Panc1 (cell line): ENCODE measurements at regions not wholly inside any gene's neighbourhood (a gene's known extent, or its start where the extent isn't known, plus 50 kb on each side); places are given as distances from the start of the nearest gene placed in this dataset.

ENCODE experiments used
- ATAC-seq: fragments of 200-7000 bp; cut with Tn5 transposase; 2 replicates; pipeline ENCODE4 v1.9.1; 2020; ENCODE audit warnings: mild to moderate bottlenecking, moderate library complexity
- BruUV-seq: library from RNA; stranded (reverse); fragments of 400-500 nt; replicated peaks from 2 replicates; lab custom pipeline; 2021; lab: Mats Ljungman, UMichigan
- CTCF ChIA-PET: fragments of 300-600 bp; sonication (Branson Sonifier 250); formaldehyde crosslinking; loops from one replicate; lab custom pipeline; 2022; ENCODE audit warnings: antibody characterized with exemption; lab: Charles Lee
- POLR2A ChIA-PET: fragments of 300-600 bp; sonication (Branson Sonifier 250); formaldehyde crosslinking; loops from one replicate; lab custom pipeline; 2022; ENCODE audit warnings: antibody characterized with exemption; lab: Charles Lee
- DNase-seq: peaks from one replicate; pipeline ENCODE4 v3.0.0-alpha.2; 2010; ENCODE audit warnings: low read depth, low spot score
- H3K27ac ChIP-seq: 2 replicates; pipeline ENCODE4 v1.5.1; 2011; ENCODE audit warnings: mild to moderate bottlenecking, low read length, inconsistent platforms
- H3K27me3 ChIP-seq: fragments of 200-500 bp; sonication (Bioruptor generic); 2 replicates; pipeline ENCODE4 v1.6.0; 2014; ENCODE audit warnings: low read length, inconsistent platforms; ENCODE audit not compliant: control insufficient read depth, insufficient read depth
- H3K36me3 ChIP-seq: fragments of 200-500 bp; sonication (Bioruptor generic); 2 replicates; pipeline ENCODE4 v1.5.1; 2014; ENCODE audit warnings: inconsistent platforms, mild to moderate bottlenecking, low read length, moderate library complexity; ENCODE audit not compliant: control insufficient read depth, insufficient read depth
- H3K4me1 ChIP-seq: 2 replicates; pipeline ENCODE4 v1.5.1; 2011; ENCODE audit warnings: inconsistent platforms, mild to moderate bottlenecking, low read length, moderate library complexity; ENCODE audit not compliant: control insufficient read depth, insufficient read depth
- H3K4me3 ChIP-seq, 2 experiments: 2 replicates each; pipeline ENCODE4 v1.5.1; 2011 to 2012; ENCODE audit warnings: low read depth in 2 of 2, low read length in 2 of 2, mild to moderate bottlenecking in 2 of 2, inconsistent platforms in 1 of 2, moderate library complexity in 1 of 2
- H3K9me3 ChIP-seq: fragments of 200-500 bp; sonication (Bioruptor generic); 2 replicates; pipeline ENCODE4 v1.5.1; 2014; ENCODE audit warnings: low read depth, mild to moderate bottlenecking, inconsistent platforms, low read length, moderate library complexity; ENCODE audit not compliant: control insufficient read depth, insufficient read depth
- CTCF ChIP-seq: fragments of 450-650 bp; IDR thresholded peaks from 2 replicates; pipeline ENCODE4 v1.5.1; 2017; ENCODE audit warnings: mild to moderate bottlenecking
- POLR2AphosphoS5 ChIP-seq: IDR thresholded peaks from 2 replicates; pipeline ENCODE4 v1.6.1; 2012; ENCODE audit warnings: mild to moderate bottlenecking, low read depth, low read length, moderate library complexity
- SIN3A ChIP-seq: IDR thresholded peaks from 2 replicates; pipeline ENCODE4 v1.6.1; 2012; ENCODE audit warnings: low read depth, mild to moderate bottlenecking, low read length, moderate library complexity, borderline replicate concordance; ENCODE audit not compliant: insufficient read depth
- TCF7L2 ChIP-seq: IDR thresholded peaks from 2 replicates; pipeline ENCODE4 v1.6.1; 2011; ENCODE audit warnings: mild to moderate bottlenecking, low read depth, low read length, inconsistent platforms
- in situ Hi-C: cut with HindIII; loops from 2 replicates; pipeline ENCODE4 v1.10.0; 2016; ENCODE audit warnings: low sequenced_read_pairs, low pct_unique_long_range_greater_than_20kb
- intact Hi-C: fragments of 100-400 bp; cut with micrococcal nuclease; formaldehyde crosslinking; loops from one replicate; pipeline ENCODE4 v1.10.0; 2022; ENCODE audit not compliant: unreplicated experiment
- TF ChIP-seq, protein P1 (sequence below), 2 experiments: IDR thresholded peaks; 2 replicates each; pipeline ENCODE4 v1.6.1; 2011 to 2012; ENCODE audit warnings: low read depth in 2 of 2, control low read depth in 1 of 2, low read length in 1 of 2, mild to moderate bottlenecking in 1 of 2, moderate library complexity in 1 of 2; ENCODE audit not compliant: insufficient read depth in 1 of 2

DNA sequence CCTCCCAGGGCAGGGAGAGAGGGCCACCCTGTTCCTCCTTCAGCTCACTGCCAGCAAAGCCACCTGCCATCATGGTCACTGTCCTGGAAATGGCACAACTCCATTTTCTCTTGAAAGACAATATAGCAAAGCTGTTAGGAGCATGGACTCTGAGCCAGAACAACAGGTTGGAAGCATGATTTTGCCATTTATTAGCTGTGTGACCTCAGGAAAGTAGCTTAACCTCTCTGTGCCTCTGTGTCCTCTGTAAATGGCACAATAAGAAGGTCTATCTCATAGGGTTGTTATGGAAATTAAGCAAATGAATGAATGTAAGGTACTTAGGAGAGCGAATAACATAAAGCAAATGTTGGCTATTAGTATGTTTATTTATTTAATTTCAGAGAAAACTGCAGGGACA is 730.4 kb upstream of the ID2 start:
- TF ChIP-seq, protein P1, sequence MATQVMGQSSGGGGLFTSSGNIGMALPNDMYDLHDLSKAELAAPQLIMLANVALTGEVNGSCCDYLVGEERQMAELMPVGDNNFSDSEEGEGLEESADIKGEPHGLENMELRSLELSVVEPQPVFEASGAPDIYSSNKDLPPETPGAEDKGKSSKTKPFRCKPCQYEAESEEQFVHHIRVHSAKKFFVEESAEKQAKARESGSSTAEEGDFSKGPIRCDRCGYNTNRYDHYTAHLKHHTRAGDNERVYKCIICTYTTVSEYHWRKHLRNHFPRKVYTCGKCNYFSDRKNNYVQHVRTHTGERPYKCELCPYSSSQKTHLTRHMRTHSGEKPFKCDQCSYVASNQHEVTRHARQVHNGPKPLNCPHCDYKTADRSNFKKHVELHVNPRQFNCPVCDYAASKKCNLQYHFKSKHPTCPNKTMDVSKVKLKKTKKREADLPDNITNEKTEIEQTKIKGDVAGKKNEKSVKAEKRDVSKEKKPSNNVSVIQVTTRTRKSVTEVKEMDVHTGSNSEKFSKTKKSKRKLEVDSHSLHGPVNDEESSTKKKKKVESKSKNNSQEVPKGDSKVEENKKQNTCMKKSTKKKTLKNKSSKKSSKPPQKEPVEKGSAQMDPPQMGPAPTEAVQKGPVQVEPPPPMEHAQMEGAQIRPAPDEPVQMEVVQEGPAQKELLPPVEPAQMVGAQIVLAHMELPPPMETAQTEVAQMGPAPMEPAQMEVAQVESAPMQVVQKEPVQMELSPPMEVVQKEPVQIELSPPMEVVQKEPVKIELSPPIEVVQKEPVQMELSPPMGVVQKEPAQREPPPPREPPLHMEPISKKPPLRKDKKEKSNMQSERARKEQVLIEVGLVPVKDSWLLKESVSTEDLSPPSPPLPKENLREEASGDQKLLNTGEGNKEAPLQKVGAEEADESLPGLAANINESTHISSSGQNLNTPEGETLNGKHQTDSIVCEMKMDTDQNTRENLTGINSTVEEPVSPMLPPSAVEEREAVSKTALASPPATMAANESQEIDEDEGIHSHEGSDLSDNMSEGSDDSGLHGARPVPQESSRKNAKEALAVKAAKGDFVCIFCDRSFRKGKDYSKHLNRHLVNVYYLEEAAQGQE (IDR thresholded peaks at IDR 0.05; ENCODE audit: insufficient read depth in 1 of 2, low read depth in 2 of 2, low read length in 1 of 2) = no peak
- TF ChIP-seq POLR2AphosphoS5 (no peak), TCF7L2 (no peak), CTCF (no peak), SIN3A (no peak)
- Histone ChIP-seq H3K9me3 (no peaks in the 10 kb centered on the region), H3K36me3 (no peaks in the 10 kb centered on the region), H3K4me1 (no peaks in the 10 kb centered on the region), H3K27ac (no peak overlapping the region), H3K27me3 (peaks cover 2% of the 10 kb centered on the region; the same call in 1 of the 2 replicates), H3K4me3 (no peak overlapping the region)
- BruUV-seq = no TSS peak
- in situ Hi-C loops (no loop called here), intact Hi-C loops (no loop called here)
- CTCF ChIA-PET = no interaction called here
- no peak for ATAC-seq
- DNase-seq = no peak
- POLR2A ChIA-PET = no interaction called here

DNA sequence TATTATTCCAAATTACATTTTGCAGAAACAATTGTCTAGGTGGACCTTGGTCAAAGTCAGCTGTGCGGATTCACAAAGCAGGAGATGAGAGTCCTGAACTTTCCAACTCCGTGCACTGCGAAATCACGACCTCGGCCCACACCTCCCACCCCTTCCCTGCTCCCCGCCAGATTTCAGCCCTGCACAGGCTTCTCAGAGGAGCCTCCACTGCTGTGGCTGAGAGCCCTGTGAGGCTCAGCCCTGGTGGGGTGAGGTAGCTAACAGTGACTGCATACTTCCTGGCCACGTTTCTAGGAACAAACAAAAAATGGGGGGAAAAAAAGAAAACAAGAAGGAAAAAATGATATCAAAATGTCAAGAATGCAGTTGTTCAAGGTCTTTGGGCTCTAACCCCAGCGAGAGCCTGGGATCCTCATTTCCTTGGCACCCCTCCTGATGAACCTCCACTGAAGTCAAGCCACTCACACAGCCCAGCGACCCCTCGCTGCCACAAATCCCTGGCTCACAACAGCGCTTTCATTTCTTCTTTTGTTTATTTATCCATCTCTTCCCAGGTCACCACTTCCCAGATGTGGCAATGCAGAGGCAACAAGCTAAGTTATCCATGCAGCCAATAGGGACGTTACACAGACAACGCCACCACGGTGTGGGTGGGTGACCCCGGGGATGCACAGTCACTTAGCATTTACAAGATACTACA is 729.7 kb upstream of the ID2 start:
- CTCF ChIA-PET = no interaction called here
- Histone ChIP-seq H3K27ac (no peak overlapping the region), H3K4me1 (no peaks in the 10 kb centered on the region), H3K4me3 (no peak overlapping the region), H3K36me3 (no peaks in the 10 kb centered on the region), H3K27me3 (peaks cover 2% of the 10 kb centered on the region; the same call in 1 of the 2 replicates), H3K9me3 (no peaks in the 10 kb centered on the region)
- TF ChIP-seq, protein P1 (IDR thresholded peaks at IDR 0.05; ENCODE audit: insufficient read depth in 1 of 2, low read depth in 2 of 2, low read length in 1 of 2) = no peak
- no peak for TF ChIP-seq SIN3A
- TF ChIP-seq POLR2AphosphoS5 = no peak
- TF ChIP-seq TCF7L2 = no peak
- no peak for TF ChIP-seq CTCF
- BruUV-seq = no TSS peak
- ATAC-seq = no peak
- POLR2A ChIA-PET = no interaction called here
- DNase-seq = no peak
- intact Hi-C loops = no loop called here
- in situ Hi-C loops = no loop called here
